NCI-H1105 (cell line): ENCODE measurements at regions not wholly inside any gene's neighbourhood (a gene's known extent, or its start where the extent isn't known, plus 50 kb on each side); places are given as distances from the start of the nearest gene placed in this dataset.
"Not testable (repeated sequence)": the region's sequence is repeated elsewhere in the genome, so short reads cannot be mapped to it uniquely, and the experiment has no call there.

Source experiments
- DNase-seq: peaks from one replicate; lab custom pipeline; 2025; lab: John Stamatoyannopoulos, UW

- DNase-seq: peak; percentile 83
Observed at GRCh38 chr17:20944014-20944865, 98.6 kb downstream of the USP22 start.

GRCh38 chr17:20947708-20948107 lies 95.1 kb downstream of the USP22 start:
- not testable (repeated sequence) for DNase-seq

GRCh38 chr17:20948984-20949777 lies 93.6 kb downstream of the USP22 start:
- no peak for DNase-seq
